ENCODE measurements at regions not wholly inside any gene's neighbourhood (a gene's known extent, or its start where the extent isn't known, plus 50 kb on each side); places are given as distances from the start of the nearest gene placed in this dataset.

- TF ChIP-seq, protein P1, sequence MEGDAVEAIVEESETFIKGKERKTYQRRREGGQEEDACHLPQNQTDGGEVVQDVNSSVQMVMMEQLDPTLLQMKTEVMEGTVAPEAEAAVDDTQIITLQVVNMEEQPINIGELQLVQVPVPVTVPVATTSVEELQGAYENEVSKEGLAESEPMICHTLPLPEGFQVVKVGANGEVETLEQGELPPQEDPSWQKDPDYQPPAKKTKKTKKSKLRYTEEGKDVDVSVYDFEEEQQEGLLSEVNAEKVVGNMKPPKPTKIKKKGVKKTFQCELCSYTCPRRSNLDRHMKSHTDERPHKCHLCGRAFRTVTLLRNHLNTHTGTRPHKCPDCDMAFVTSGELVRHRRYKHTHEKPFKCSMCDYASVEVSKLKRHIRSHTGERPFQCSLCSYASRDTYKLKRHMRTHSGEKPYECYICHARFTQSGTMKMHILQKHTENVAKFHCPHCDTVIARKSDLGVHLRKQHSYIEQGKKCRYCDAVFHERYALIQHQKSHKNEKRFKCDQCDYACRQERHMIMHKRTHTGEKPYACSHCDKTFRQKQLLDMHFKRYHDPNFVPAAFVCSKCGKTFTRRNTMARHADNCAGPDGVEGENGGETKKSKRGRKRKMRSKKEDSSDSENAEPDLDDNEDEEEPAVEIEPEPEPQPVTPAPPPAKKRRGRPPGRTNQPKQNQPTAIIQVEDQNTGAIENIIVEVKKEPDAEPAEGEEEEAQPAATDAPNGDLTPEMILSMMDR (IDR thresholded peaks at IDR 0.05), result no peak
- WGBS, 2 donors, result 27 to 29% methylated on average over 2 of the region's 2 CpGs
- no peaks in the 10 kb centered on the region for H3K9me3 ChIP-seq
Measured at GRCh38 chr2:210961249-210961648, 404.9 kb downstream of the CPS1 start.

DNA sequence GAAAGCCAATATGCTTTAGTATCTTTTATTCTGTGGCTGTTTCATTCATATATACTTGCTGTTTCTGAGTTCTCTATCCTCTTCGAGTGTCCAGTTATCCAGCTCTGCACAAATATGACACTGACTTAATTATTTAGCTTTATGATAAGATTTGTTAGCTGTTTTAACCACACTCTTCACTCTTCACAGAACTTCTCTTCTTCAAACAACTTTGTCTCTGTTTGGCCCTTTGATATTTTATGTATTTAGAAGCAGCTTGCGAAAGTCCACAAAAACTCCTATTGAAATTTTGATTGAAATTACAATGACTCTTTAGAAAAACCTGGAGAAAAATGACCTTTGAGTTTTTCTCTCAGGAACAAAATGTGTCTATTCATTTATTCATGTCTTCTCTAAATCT is 407.0 kb downstream of the CPS1 start:
- WGBS, 2 donors, result 61 to 64% methylated on average over 2 of the region's 2 CpGs
- no peak overlapping the region for H3K4me3 ChIP-seq
- H3K27me3 ChIP-seq, result no peaks in the 10 kb centered on the region
- H3K36me3 ChIP-seq, result no peaks in the 10 kb centered on the region
- TF ChIP-seq, protein P1 (IDR thresholded peaks at IDR 0.05), result no peak
- intact Hi-C loops (cut with DNase I), result no loop called here
- no peaks in the 10 kb centered on the region for H3K9me3 ChIP-seq
- DNase-seq (no peak), ATAC-seq (no peak), FAIRE-seq (no peak)
- H3K4me1 ChIP-seq, result no peaks in the 10 kb centered on the region
- no peak overlapping the region for H3K27ac ChIP-seq

More at GRCh38 chr2:210961249-210961648, 404.9 kb downstream of the CPS1 start:
- FAIRE-seq (no peak), ATAC-seq (no peak), DNase-seq (no peak)
- H3K27ac ChIP-seq, result no peak overlapping the region
- H3K27me3 ChIP-seq, result no peaks in the 10 kb centered on the region
- H3K4me1 ChIP-seq, result no peaks in the 10 kb centered on the region
- H3K36me3 ChIP-seq, result no peaks in the 10 kb centered on the region
- intact Hi-C loops (cut with DNase I), result no loop called here
- no peak overlapping the region for H3K4me3 ChIP-seq

DNA sequence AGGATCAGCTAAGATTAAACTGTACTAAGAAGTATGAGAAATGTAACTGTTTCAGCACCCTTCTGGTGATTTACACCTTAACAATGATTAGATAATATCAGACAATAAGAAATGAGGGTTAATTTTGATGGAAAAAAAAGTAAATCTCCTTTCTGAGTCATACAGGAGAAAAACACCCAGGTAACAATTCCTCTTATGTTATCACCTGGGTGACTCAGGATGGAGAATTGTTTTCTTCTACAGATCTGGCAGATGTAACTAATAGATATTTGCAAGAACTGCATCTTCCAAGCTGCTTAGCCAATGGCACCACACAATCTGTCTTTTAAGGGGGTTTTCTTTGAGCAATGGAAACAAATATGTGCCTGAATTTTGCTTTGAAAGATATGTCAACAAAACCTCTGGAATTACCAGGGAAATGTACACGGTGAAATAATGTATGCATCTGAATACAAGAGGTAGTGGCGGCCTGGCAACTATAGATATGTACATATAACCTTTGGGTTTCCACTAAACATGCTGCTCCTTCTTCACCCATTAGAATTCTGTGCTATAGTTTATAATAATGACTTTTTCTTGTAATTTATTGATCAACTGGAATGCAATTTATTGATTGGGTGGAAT is 407.9 kb downstream of the CPS1 start:
- intact Hi-C loops (cut with DNase I), result no loop called here
- H3K9me3 ChIP-seq, result no peaks in the 10 kb centered on the region
- H3K36me3 ChIP-seq, result no peaks in the 10 kb centered on the region
- no peak overlapping the region for H3K27ac ChIP-seq
- FAIRE-seq, result no peak
- H3K27me3 ChIP-seq, result no peaks in the 10 kb centered on the region
- TF ChIP-seq, protein P1 (IDR thresholded peaks at IDR 0.05), result no peak
- DNase-seq, result no peak
- WGBS, 2 donors, result 73 to 77% methylated on average over 2 of the region's 2 CpGs
- H3K4me1 ChIP-seq, result no peaks in the 10 kb centered on the region
- ATAC-seq, result no peak
- H3K4me3 ChIP-seq, result no peak overlapping the region

DNA sequence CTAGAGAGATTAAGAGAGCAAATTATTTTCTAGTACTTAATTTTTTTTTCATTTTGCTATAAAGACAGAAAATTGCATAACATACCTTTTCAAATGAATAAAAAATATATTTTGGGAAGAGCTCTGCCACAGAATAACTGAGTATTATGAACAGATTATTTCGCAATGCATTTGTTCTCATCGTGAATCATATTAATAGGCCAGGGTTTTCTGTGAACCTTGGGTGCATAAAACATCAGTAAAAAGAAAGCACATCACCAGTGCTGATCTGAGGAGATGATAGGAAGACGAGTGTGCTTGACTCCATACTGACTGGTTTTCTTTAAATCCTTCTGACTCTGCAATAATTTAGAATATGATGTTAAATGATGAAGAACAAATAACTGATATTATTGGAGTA is 409.1 kb downstream of the CPS1 start:
- H3K9me3 ChIP-seq, result no peaks in the 10 kb centered on the region
- FAIRE-seq, result no peak
- TF ChIP-seq, protein P1 (IDR thresholded peaks at IDR 0.05), result no peak
- 63 to 67% methylated on average over 3 of the region's 3 CpGs for WGBS, 2 donors
- no peak overlapping the region for H3K4me3 ChIP-seq
- no peaks in the 10 kb centered on the region for H3K4me1 ChIP-seq
- H3K36me3 ChIP-seq, result no peaks in the 10 kb centered on the region
- ATAC-seq, result no peak
- DNase-seq, result no peak
- no peak overlapping the region for H3K27ac ChIP-seq
- no peaks in the 10 kb centered on the region for H3K27me3 ChIP-seq
- intact Hi-C loops (cut with DNase I), result no loop called here

- Histone ChIP-seq H3K4me1 (no peaks in the 10 kb centered on the region), H3K36me3 (no peaks in the 10 kb centered on the region), H3K27me3 (no peaks in the 10 kb centered on the region), H3K4me3 (no peak overlapping the region), H3K9me3 (no peaks in the 10 kb centered on the region), H3K27ac (no peak overlapping the region)
- ATAC-seq (no peak), DNase-seq (no peak), FAIRE-seq (no peak)
- 70% methylated on average over 2 of the region's 2 CpGs for WGBS, 2 donors
- TF ChIP-seq, protein P1 (IDR thresholded peaks at IDR 0.05), result no peak
- intact Hi-C loops (cut with DNase I), result no loop called here
Measured at GRCh38 chr2:210966330-210966729, 409.9 kb downstream of the CPS1 start.
